ENCODE measurements at regions not wholly inside any gene's neighbourhood (a gene's known extent, or its start where the extent isn't known, plus 50 kb on each side); places are given as distances from the start of the nearest gene placed in this dataset.

DNA sequence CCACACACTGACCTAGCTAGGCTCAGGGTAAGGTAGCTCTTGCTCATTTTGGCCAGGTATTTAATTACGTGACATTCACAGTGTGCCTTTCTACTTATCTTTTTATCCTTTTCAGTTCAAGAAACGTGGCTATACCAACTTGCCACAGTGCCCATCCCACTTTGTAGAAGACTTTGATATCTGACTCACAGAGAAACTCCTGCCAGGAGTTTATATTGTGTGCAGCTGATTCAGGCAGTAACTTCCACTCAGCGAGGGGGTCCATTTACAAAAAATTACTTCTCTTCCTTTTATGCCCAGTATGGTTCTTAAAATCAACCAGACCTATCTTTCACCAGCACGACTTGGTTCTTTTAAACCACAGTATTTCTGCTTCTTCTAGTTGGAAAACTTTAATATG, 75.6 kb downstream of the PRL start:
- TF ChIP-seq, protein P1, sequence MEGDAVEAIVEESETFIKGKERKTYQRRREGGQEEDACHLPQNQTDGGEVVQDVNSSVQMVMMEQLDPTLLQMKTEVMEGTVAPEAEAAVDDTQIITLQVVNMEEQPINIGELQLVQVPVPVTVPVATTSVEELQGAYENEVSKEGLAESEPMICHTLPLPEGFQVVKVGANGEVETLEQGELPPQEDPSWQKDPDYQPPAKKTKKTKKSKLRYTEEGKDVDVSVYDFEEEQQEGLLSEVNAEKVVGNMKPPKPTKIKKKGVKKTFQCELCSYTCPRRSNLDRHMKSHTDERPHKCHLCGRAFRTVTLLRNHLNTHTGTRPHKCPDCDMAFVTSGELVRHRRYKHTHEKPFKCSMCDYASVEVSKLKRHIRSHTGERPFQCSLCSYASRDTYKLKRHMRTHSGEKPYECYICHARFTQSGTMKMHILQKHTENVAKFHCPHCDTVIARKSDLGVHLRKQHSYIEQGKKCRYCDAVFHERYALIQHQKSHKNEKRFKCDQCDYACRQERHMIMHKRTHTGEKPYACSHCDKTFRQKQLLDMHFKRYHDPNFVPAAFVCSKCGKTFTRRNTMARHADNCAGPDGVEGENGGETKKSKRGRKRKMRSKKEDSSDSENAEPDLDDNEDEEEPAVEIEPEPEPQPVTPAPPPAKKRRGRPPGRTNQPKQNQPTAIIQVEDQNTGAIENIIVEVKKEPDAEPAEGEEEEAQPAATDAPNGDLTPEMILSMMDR (IDR thresholded peaks at IDR 0.05): no peak
- TF ChIP-seq POLR2A (IDR thresholded peaks at IDR 0.05; ENCODE audit: low read depth) (no peak), EP300 (IDR thresholded peaks at IDR 0.05) (no peak)

Data from esophagus muscularis mucosa (tissue), 4 donors.